ENCODE measurements at regions not wholly inside any gene's neighbourhood (a gene's known extent, or its start where the extent isn't known, plus 50 kb on each side); places are given as distances from the start of the nearest gene placed in this dataset.

DNA sequence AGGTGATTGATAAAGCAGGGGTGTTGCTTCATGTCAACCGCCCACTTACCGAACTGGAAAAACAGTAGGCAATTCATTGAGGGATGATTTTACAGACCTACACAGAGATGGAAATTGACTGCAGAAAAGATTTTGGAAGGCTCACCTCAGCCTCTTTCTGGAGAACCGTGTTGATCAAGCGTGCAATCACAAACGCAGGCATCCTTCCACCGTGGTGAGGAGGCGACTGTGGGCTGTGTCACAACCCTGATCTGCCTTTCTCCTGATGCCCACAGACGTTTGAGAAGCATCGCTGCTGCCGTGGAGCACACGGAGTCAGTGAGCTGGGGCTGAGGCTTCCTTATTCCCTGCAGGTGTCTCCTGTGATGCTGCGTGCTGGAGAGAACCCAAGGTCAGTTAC lies 132.0 kb downstream of the TMEM18 start:
- Histone ChIP-seq H3K27ac (no peak overlapping the region), H3K36me3 (no peaks in the 10 kb centered on the region), H3K4me1 (no peaks in the 10 kb centered on the region), H3K4me3 (no peak overlapping the region), H3K9me3 (no peaks in the 10 kb centered on the region), H3K27me3 (no peaks in the 10 kb centered on the region)
- ATAC-seq (no peak), DNase-seq (no peak)
- intact Hi-C loops (cut with DNase I), result no loop called here
- WGBS (ENCODE audit: insufficient coverage, low coverage, low lambda C conversion rate, missing lambda C conversion rate), result 51% methylated on average over 7 of the region's 12 CpGs
- TF ChIP-seq POLR2A (IDR thresholded peaks at IDR 0.05), result no peak
- TF ChIP-seq, protein P1, sequence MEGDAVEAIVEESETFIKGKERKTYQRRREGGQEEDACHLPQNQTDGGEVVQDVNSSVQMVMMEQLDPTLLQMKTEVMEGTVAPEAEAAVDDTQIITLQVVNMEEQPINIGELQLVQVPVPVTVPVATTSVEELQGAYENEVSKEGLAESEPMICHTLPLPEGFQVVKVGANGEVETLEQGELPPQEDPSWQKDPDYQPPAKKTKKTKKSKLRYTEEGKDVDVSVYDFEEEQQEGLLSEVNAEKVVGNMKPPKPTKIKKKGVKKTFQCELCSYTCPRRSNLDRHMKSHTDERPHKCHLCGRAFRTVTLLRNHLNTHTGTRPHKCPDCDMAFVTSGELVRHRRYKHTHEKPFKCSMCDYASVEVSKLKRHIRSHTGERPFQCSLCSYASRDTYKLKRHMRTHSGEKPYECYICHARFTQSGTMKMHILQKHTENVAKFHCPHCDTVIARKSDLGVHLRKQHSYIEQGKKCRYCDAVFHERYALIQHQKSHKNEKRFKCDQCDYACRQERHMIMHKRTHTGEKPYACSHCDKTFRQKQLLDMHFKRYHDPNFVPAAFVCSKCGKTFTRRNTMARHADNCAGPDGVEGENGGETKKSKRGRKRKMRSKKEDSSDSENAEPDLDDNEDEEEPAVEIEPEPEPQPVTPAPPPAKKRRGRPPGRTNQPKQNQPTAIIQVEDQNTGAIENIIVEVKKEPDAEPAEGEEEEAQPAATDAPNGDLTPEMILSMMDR (IDR thresholded peaks at IDR 0.05), result no peak

DNA sequence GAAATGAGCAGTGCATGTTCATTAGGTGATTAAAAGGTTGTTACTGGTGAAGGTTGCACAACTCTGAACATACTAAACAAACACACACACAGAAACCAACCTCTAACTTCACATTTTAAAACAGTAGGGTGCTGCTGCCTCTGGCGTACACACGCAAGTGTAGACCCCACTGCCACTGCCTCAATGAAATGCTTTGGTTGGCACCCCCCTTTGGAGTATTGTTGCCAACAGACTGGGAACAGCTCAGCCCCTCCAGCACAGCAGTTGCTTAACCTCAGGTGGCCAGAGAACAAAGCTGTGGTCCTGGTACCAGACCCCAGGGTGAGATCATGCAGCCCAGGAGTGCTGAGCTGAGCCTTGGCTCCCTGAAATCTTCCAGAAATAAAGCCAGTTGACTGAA lies 138.6 kb downstream of the TMEM18 start:
- H3K4me3 ChIP-seq, result no peak overlapping the region
- ATAC-seq, result no peak
- H3K9me3 ChIP-seq, result peaks cover 0 to 4% (median 0%) of the 10 kb centered on the region in 4 donors
- DNase-seq, result no peak
- no peaks in the 10 kb centered on the region for H3K36me3 ChIP-seq
- WGBS (ENCODE audit: insufficient coverage, low coverage, low lambda C conversion rate, missing lambda C conversion rate), result 43% methylated on average over 1 of the region's 2 CpGs
- TF ChIP-seq, protein P1 (IDR thresholded peaks at IDR 0.05), result no peak
- TF ChIP-seq POLR2A (IDR thresholded peaks at IDR 0.05), result no peak
- intact Hi-C loops (cut with DNase I), result no loop called here
- no peak overlapping the region for H3K27ac ChIP-seq
- H3K4me1 ChIP-seq, result no peaks in the 10 kb centered on the region
- no peaks in the 10 kb centered on the region for H3K27me3 ChIP-seq

DNA sequence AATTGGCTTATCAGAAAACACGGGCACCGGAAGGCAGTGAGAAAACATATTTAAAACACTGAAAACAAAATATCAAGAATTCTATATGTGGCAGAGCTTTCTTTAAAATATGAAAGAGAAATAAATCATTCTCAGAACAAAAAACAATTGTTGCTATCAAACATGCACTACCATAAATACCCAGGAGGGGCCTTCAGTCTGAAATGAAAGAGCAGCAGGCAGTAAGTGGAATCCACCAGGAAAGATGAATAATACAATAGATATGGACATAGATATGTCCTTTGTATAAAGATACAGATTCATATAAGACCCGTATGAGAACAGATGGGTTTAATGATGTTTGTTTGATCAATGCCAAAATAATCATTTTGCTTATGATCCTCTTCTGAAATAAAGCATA lies 142.0 kb downstream of the TMEM18 start:
- H3K4me1 ChIP-seq, result no peaks in the 10 kb centered on the region
- 43% methylated on average over 3 of the region's 3 CpGs for WGBS (ENCODE audit: insufficient coverage, low coverage, low lambda C conversion rate, missing lambda C conversion rate)
- no peak for TF ChIP-seq POLR2A (IDR thresholded peaks at IDR 0.05)
- TF ChIP-seq, protein P1 (IDR thresholded peaks at IDR 0.05), result no peak
- H3K27me3 ChIP-seq, result no peaks in the 10 kb centered on the region
- H3K9me3 ChIP-seq, result peaks cover 0 to 4% (median 0%) of the 10 kb centered on the region in 4 donors
- DNase-seq (no peak), ATAC-seq (no peak)
- no peak overlapping the region for H3K27ac ChIP-seq
- no peaks in the 10 kb centered on the region for H3K36me3 ChIP-seq
- H3K4me3 ChIP-seq, result no peak overlapping the region
- intact Hi-C loops (cut with DNase I), result no loop called here

DNA sequence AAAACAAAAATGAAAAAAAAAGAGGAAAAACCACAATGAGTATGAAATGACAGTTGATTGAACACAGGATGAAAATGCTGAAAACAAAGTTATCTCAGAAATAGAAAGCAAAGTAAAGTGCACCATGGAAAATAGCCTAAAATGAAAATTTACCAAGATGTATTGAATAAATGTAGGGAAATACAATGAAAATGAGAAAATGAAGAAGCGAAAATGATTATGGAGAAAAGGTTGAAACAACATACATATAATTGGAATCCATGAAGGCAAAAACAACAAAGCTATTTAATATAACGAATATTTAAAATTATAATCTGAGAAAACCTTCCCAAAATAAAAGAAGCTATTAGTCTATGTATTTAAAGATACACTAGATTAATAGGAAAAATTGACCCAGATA lies 147.4 kb downstream of the TMEM18 start:
- no peak overlapping the region for H3K27ac ChIP-seq
- DNase-seq (no peak), ATAC-seq (no peak)
- no peaks in the 10 kb centered on the region for H3K36me3 ChIP-seq
- WGBS (ENCODE audit: insufficient coverage, low coverage, low lambda C conversion rate, missing lambda C conversion rate), result 54% methylated on average over 2 of the region's 2 CpGs
- no peak for TF ChIP-seq POLR2A (IDR thresholded peaks at IDR 0.05)
- TF ChIP-seq, protein P1 (IDR thresholded peaks at IDR 0.05), result no peak
- H3K27me3 ChIP-seq, result no peaks in the 10 kb centered on the region
- no peaks in the 10 kb centered on the region for H3K4me1 ChIP-seq
- no peaks in the 10 kb centered on the region for H3K9me3 ChIP-seq
- intact Hi-C loops (cut with DNase I), result no loop called here
- H3K4me3 ChIP-seq, result no peak overlapping the region

DNA sequence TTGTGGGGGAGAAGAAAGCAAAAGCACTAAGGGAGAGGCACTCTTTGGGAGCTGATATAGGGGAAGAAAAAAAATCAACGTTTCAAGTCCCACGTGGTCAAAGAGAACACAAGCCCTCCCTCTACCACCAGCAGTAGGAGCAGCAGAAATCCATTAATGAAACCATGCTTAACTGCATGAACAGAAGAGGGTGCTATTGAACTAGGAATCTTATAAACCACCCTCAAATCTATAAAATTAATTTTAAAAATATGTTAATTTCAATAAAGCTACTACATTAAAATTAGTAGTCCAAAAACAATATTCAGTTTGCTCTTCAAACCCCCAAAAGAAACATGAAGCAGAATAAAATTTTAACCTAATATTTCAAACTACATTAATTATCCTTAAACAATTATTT lies 147.8 kb downstream of the TMEM18 start:
- H3K27me3 ChIP-seq, result no peaks in the 10 kb centered on the region
- no peak for ATAC-seq
- H3K36me3 ChIP-seq, result no peaks in the 10 kb centered on the region
- DNase-seq, result no peak
- intact Hi-C loops (cut with DNase I), result no loop called here
- no peak overlapping the region for H3K4me3 ChIP-seq
- no peaks in the 10 kb centered on the region for H3K9me3 ChIP-seq
- TF ChIP-seq POLR2A (IDR thresholded peaks at IDR 0.05), result no peak
- TF ChIP-seq, protein P1 (IDR thresholded peaks at IDR 0.05), result peak in 1 of 4 donors; percentile 25
- WGBS (ENCODE audit: insufficient coverage, low coverage, low lambda C conversion rate, missing lambda C conversion rate), result 8% methylated on average over 2 of the region's 2 CpGs
- no peak overlapping the region for H3K27ac ChIP-seq
- no peaks in the 10 kb centered on the region for H3K4me1 ChIP-seq
